GM23248 (cell line): ENCODE measurements at regions not wholly inside any gene's neighbourhood (a gene's known extent, or its start where the extent isn't known, plus 50 kb on each side); places are given as distances from the start of the nearest gene placed in this dataset.

Source experiments
- EZH2 ChIP-seq: fragments of 200-600 bp; sonication (generic); IDR thresholded peaks from 2 replicates; pipeline ENCODE4 v1.6.1; 2018; ENCODE audit warnings: antibody characterized with exemption, mild to moderate bottlenecking; ENCODE audit not compliant: insufficient read depth, poor library complexity, severe bottlenecking
- EZH2phosphoT487 ChIP-seq: fragments of 200-600 bp; sonication (generic); IDR thresholded peaks from 2 replicates; pipeline ENCODE4 v1.6.1; 2018; ENCODE audit warnings: antibody characterized with exemption, moderate library complexity, mild to moderate bottlenecking, low read depth; ENCODE audit not compliant: insufficient read depth

DNA sequence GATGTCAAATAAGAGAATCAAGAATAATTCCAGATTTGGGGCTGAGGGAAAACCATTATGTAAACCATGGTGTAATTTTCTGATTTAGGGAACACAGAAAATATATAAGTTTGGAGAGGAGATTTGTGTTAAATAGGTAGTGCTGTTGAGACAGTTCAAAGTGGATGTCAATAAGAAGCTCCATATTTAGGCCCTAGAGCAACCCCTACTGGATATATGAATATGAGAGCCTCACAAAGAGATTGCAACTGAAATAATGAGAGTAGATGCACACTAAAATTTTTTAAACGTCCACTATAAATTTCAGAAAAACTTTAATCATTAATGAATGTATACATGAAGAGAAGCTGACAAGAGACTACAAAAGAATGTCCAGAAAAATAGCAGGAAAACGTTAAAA is 1447.8 kb upstream of the PRMT6 start:
- TF ChIP-seq EZH2, result no peak
- no peak for TF ChIP-seq EZH2phosphoT487
